T-cell (primary cell): ENCODE measurements at regions not wholly inside any gene's neighbourhood (a gene's known extent, or its start where the extent isn't known, plus 50 kb on each side); places are given as distances from the start of the nearest gene placed in this dataset.

ENCODE experiments used
- ATAC-seq, 4 experiments: fragments of 200-7000 bp in 3 of 4; fragments of 150-1000 bp in 1 of 4; cut with Tn5 transposase; replicated peaks in 1 of 4; 1 replicate in 3 of 4; 2 replicates in 1 of 4; pipeline ENCODE4 v1.10.0; 2021; ENCODE audit warnings: moderate library complexity in 3 of 4, mild to moderate bottlenecking in 2 of 4, moderate number of reproducible peaks in 1 of 4
- CTCF ChIA-PET, 2 donors: fragments of 300-600 bp; sonication (Branson Sonifier 250); formaldehyde crosslinking; loops; one replicate each; lab custom pipeline; 2022; ENCODE audit warnings: antibody characterized with exemption in 2 of 2; lab: Charles Lee
- POLR2A ChIA-PET, 2 donors: fragments of 300-600 bp; sonication (Branson Sonifier 250); formaldehyde crosslinking; loops; one replicate each; lab custom pipeline; 2022; ENCODE audit warnings: antibody characterized with exemption in 2 of 2; lab: Charles Lee
- DNase-seq, 35 experiments: peaks; one replicate each; pipeline versions ENCODE4 v3.0.0 to v3.0.0-alpha.2; 2013 to 2023
- H3K27ac ChIP-seq: one replicate; pipeline ENCODE4 v1.5.1; 2013; ENCODE audit warnings: low read length
- H3K27me3 ChIP-seq, 2 experiments: replicated peaks in 1 of 2; 1 replicate in 1 of 2; 2 replicates in 1 of 2; pipeline versions ENCODE4 v1.6.1 to v1.7.0; 2013; ENCODE audit warnings: low read length in 1 of 2, mixed read lengths in 1 of 2; ENCODE audit not compliant: control insufficient read depth in 2 of 2, insufficient read depth in 2 of 2; ENCODE audit errors: extremely low read depth in 1 of 2
- H3K36me3 ChIP-seq, 2 donors: 1 replicate in 1 of 2; 2 replicates in 1 of 2; pipeline versions ENCODE4 v1.6.1 to v1.7.0; 2013; ENCODE audit warnings: low read length in 1 of 2; ENCODE audit not compliant: control insufficient read depth in 2 of 2, insufficient read depth in 1 of 2; ENCODE audit errors: extremely low read depth in 1 of 2
- H3K4me1 ChIP-seq, 2 experiments: 1 replicate in 1 of 2; 2 replicates in 1 of 2; pipeline versions ENCODE4 v1.6.1 to v1.7.0; 2013; ENCODE audit warnings: low read length in 2 of 2, mixed read lengths in 1 of 2; ENCODE audit not compliant: insufficient read depth in 2 of 2, control insufficient read depth in 1 of 2; ENCODE audit errors: extremely low read depth in 1 of 2
- H3K4me3 ChIP-seq, 2 donors: 1 replicate in 1 of 2; 2 replicates in 1 of 2; pipeline versions ENCODE4 v1.5.1 to v1.7.0; 2013; ENCODE audit warnings: mild to moderate bottlenecking in 2 of 2, low read length in 1 of 2, moderate library complexity in 1 of 2; ENCODE audit not compliant: control insufficient read depth in 1 of 2; ENCODE audit errors: extremely low read depth in 1 of 2
- H3K9me3 ChIP-seq: 2 replicates; pipeline ENCODE4 v1.7.0; 2013
- H3K27ac Mint-ChIP-seq, 2 donors: one replicate each; pipeline ENCODE4 v1.8.0; 2020 to 2021; ENCODE audit warnings: mild to moderate bottlenecking in 2 of 2, mixed read lengths in 2 of 2
- H3K27me3 Mint-ChIP-seq, 2 donors: one replicate each; pipeline ENCODE4 v1.8.0; 2021 to 2022; ENCODE audit warnings: mixed read lengths in 2 of 2
- H3K36me3 Mint-ChIP-seq: one replicate; pipeline ENCODE4 v1.8.0; 2021; ENCODE audit warnings: mixed read lengths
- H3K4me1 Mint-ChIP-seq, 3 donors: one replicate each; pipeline ENCODE4 v1.8.0; 2020 to 2022; ENCODE audit warnings: mixed read lengths in 3 of 3, mild to moderate bottlenecking in 1 of 3
- H3K4me3 Mint-ChIP-seq, 3 donors: one replicate each; pipeline ENCODE4 v1.8.0; 2020 to 2022; ENCODE audit warnings: mild to moderate bottlenecking in 3 of 3, mixed read lengths in 3 of 3, moderate library complexity in 3 of 3
- H3K9me3 Mint-ChIP-seq, 3 donors: one replicate each; pipeline ENCODE4 v1.8.0; 2020 to 2022; ENCODE audit warnings: mixed read lengths in 3 of 3
- WGBS: methylation state at CpG from one replicate; pipeline ENCODE4 v1.1.5; 2013; ENCODE audit warnings: missing lambda C conversion rate; ENCODE audit not compliant: insufficient coverage; 5-methylcytosine and 5-hydroxymethylcytosine counted together

DNA sequence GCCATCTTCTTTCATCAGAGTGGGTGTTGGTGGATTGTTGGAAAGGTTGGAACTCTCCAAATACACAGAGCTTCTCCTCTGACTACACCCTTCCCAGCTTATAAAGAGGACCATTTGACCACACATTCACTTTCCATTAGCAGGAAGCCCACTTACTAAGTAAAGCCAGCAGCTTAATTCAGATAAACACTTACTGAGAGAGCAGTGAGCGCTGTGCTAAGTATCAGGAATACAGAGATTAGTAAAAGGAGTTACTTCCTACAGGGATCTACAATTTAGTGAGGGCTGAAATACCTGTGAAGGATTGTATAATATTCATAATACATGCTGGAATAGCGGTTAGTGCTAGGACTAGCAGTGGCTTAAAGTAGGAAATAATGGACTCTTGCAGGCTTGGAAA, 343.0 kb downstream of the NYAP2 start:
- no peak overlapping the region for H3K27ac ChIP-seq
- H3K4me1 Mint-ChIP-seq, result no peaks in the 10 kb centered on the region
- H3K36me3 ChIP-seq, result no peaks in the 10 kb centered on the region
- H3K4me1 ChIP-seq, result no peaks in the 10 kb centered on the region
- H3K9me3 ChIP-seq, result no peaks in the 10 kb centered on the region
- H3K4me3 Mint-ChIP-seq, result no peak overlapping the region
- H3K27ac Mint-ChIP-seq, result no peak overlapping the region
- ChIA-PET CTCF (no interaction called here), POLR2A (no interaction called here)
- ATAC-seq, result no peak
- H3K4me3 ChIP-seq, result no peak overlapping the region
- peaks cover 0 to 3% (median 0%) of the 10 kb centered on the region in 3 donors for H3K9me3 Mint-ChIP-seq
- no peak for DNase-seq
- peaks cover 0 to 2% of the 10 kb centered on the region in 2 experiments for H3K27me3 ChIP-seq
- peaks cover 0 to 4% of the 10 kb centered on the region in 2 donors for H3K27me3 Mint-ChIP-seq
- no peaks in the 10 kb centered on the region for H3K36me3 Mint-ChIP-seq
- WGBS, result 67% methylated on average over 1 of the region's 2 CpGs

DNA sequence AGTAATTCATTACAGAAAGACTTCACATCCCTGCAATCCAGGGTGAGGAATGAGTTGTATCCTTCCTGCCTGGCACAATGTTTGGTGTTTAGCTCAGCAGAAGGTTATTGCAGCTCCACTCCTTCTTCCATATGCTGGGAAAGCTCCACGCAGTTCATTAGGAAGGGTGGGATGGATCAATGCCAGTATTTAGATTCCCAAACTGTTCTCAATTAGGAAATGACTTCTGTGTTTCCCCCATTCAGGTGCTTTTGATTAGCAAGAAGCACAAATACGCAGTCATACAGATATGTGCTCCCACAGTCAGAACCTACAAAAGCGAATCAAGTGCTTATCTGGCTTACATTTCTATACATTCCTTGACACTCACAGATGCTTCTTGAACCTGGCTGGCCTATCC, 340.6 kb downstream of the NYAP2 start:
- ChIA-PET POLR2A (no interaction called here), CTCF (interaction anchor here in 1 of 2 donors (0.6 kb wide), 1 partner anchor 1272 kb away, joined by 3 read pairs; no protein-coding TSS in a partner anchor)
- ATAC-seq (no peak), DNase-seq (no peak)
- peaks cover 0 to 4% of the 10 kb centered on the region in 2 donors for H3K27me3 Mint-ChIP-seq
- no peak overlapping the region for H3K4me3 Mint-ChIP-seq
- 88% methylated on average over 2 of the region's 3 CpGs for WGBS
- no peaks in the 10 kb centered on the region for H3K9me3 Mint-ChIP-seq
- H3K27ac Mint-ChIP-seq, result no peak overlapping the region
- Histone ChIP-seq H3K4me1 (no peaks in the 10 kb centered on the region), H3K27me3 (peaks cover 0 to 2% of the 10 kb centered on the region in 2 experiments), H3K9me3 (no peaks in the 10 kb centered on the region), H3K36me3 (no peaks in the 10 kb centered on the region), H3K4me3 (no peak overlapping the region), H3K27ac (no peak overlapping the region)
- no peaks in the 10 kb centered on the region for H3K4me1 Mint-ChIP-seq
- no peaks in the 10 kb centered on the region for H3K36me3 Mint-ChIP-seq

DNA sequence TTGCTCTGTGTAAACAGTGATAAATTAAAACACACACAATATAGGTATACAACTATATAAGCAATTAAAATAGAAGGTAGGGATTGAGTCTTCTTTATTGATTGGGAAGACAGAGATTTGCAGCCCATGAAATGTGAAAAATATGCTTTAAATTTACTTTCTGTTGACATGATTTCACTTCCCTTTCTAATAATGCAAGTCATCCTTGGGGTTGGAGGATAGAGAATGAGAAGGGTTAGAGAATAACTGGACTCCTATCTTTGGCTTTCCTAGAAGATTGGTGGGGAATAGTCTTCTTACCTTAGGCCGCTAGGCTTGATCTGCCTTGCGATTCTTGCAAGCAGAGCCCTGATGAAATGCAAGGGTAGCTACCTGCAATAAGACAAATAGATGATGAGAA, 339.8 kb downstream of the NYAP2 start:
- no peak overlapping the region for H3K4me3 ChIP-seq
- ChIA-PET CTCF (no interaction called here), POLR2A (no interaction called here)
- ATAC-seq (no peak), DNase-seq (no peak)
- no peaks in the 10 kb centered on the region for H3K9me3 ChIP-seq
- H3K27me3 Mint-ChIP-seq, result peaks cover 2 to 4% of the 10 kb centered on the region in 2 donors
- H3K4me1 Mint-ChIP-seq, result no peaks in the 10 kb centered on the region
- no peak overlapping the region for H3K4me3 Mint-ChIP-seq
- no peak overlapping the region for H3K27ac ChIP-seq
- H3K27ac Mint-ChIP-seq, result no peak overlapping the region
- no peaks in the 10 kb centered on the region for H3K4me1 ChIP-seq
- WGBS, result no CpG with 5 or more reads among the region's 2 CpGs
- H3K36me3 Mint-ChIP-seq, result no peaks in the 10 kb centered on the region
- peaks cover 0 to 2% of the 10 kb centered on the region in 2 experiments for H3K27me3 ChIP-seq
- H3K9me3 Mint-ChIP-seq, result no peaks in the 10 kb centered on the region
- H3K36me3 ChIP-seq, result no peaks in the 10 kb centered on the region

DNA sequence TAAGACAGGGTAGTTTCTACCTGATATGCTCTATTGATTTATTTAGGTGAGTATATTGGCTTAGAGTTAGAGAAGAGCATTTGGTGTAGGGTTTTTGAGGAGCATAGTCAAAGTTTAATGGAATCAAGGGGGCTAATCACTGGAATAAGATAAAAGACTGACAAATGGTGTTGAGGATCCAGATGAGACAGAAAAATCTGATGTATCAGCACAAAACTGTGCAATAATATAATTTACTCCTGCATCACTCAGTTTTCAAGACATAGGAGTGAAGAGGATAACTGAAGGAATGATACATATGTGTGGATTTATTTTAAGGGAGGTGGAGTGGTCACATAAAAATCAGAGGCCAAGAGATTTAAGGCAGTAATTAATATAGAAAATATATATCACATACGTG, 339.2 kb downstream of the NYAP2 start:
- Mint-ChIP-seq H3K4me1 (no peaks in the 10 kb centered on the region), H3K9me3 (no peaks in the 10 kb centered on the region), H3K36me3 (no peaks in the 10 kb centered on the region), H3K27me3 (peaks cover 5 to 6% of the 10 kb centered on the region in 2 donors), H3K4me3 (no peak overlapping the region), H3K27ac (no peak overlapping the region)
- DNase-seq (no peak), ATAC-seq (no peak)
- H3K9me3 ChIP-seq, result no peaks in the 10 kb centered on the region
- ChIA-PET POLR2A (no interaction called here), CTCF (no interaction called here)
- H3K36me3 ChIP-seq, result no peaks in the 10 kb centered on the region
- no peak overlapping the region for H3K4me3 ChIP-seq
- no peak overlapping the region for H3K27ac ChIP-seq
- H3K27me3 ChIP-seq, result peaks cover 0 to 2% of the 10 kb centered on the region in 2 experiments
- no CpG with 5 or more reads among the region's 1 CpG for WGBS
- no peaks in the 10 kb centered on the region for H3K4me1 ChIP-seq

DNA sequence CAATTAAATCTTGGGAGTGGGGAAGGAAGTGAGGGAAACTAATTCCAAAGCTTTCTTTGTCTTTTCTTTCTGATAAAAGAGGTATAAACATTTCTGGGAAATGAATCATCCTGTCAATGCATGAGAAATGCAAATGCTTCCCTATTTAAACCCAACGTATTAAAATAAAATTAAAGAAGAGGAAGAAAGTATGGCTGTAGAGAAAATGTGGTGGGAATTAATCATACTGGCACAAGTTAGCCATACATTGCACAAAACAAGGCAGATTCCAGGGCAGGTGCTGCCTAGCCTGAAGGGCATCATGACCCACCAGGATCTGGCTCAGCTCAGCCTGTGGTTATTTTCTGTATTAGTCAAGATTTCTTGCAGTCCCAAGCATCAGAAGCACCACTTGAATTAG, 338.0 kb downstream of the NYAP2 start:
- H3K36me3 ChIP-seq, result no peaks in the 10 kb centered on the region
- WGBS, result no CpG with 5 or more reads among the region's 1 CpG
- no peaks in the 10 kb centered on the region for H3K4me1 Mint-ChIP-seq
- no peak overlapping the region for H3K27ac ChIP-seq
- CTCF ChIA-PET, result no interaction called here
- no peak overlapping the region for H3K4me3 Mint-ChIP-seq
- no peak overlapping the region for H3K4me3 ChIP-seq
- DNase-seq (no peak), ATAC-seq (no peak)
- peaks cover 8 to 10% of the 10 kb centered on the region in 2 donors for H3K27me3 Mint-ChIP-seq
- H3K9me3 ChIP-seq, result no peaks in the 10 kb centered on the region
- peaks cover 0 to 2% of the 10 kb centered on the region in 2 experiments for H3K27me3 ChIP-seq
- no peaks in the 10 kb centered on the region for H3K4me1 ChIP-seq
- H3K27ac Mint-ChIP-seq, result no peak overlapping the region
- no peaks in the 10 kb centered on the region for H3K36me3 Mint-ChIP-seq
- H3K9me3 Mint-ChIP-seq, result no peaks in the 10 kb centered on the region
- POLR2A ChIA-PET, result no interaction called here

DNA sequence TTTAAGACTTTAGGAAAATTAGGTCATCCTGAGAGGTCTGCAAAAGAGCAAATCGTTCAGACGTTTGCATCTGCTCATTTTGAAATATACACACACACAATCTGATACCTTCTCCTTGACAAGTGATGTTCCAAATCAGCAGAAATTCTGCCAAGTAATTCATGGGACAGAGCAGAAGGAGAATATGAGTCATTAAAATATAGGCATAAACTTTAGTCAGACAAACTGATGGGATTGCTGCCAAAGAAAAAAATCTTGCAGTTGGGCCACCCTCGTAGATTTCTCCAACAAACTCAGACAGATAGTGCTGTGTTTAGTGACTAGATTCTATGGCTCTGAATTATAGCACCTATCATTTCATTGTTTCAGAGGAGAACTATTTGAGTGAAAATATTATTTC, 336.3 kb downstream of the NYAP2 start:
- ATAC-seq (no peak), DNase-seq (no peak)
- Mint-ChIP-seq H3K9me3 (no peaks in the 10 kb centered on the region), H3K4me3 (no peak overlapping the region), H3K36me3 (no peaks in the 10 kb centered on the region), H3K27me3 (peaks cover 6 to 8% of the 10 kb centered on the region in 2 donors), H3K27ac (no peak overlapping the region), H3K4me1 (no peaks in the 10 kb centered on the region)
- Histone ChIP-seq H3K4me1 (no peaks in the 10 kb centered on the region), H3K27ac (no peak overlapping the region), H3K36me3 (no peaks in the 10 kb centered on the region), H3K4me3 (no peak overlapping the region), H3K9me3 (no peaks in the 10 kb centered on the region), H3K27me3 (no peaks in the 10 kb centered on the region)
- POLR2A ChIA-PET, result no interaction called here
- no CpG with 5 or more reads among the region's 3 CpGs for WGBS
- CTCF ChIA-PET, result no interaction called here

DNA sequence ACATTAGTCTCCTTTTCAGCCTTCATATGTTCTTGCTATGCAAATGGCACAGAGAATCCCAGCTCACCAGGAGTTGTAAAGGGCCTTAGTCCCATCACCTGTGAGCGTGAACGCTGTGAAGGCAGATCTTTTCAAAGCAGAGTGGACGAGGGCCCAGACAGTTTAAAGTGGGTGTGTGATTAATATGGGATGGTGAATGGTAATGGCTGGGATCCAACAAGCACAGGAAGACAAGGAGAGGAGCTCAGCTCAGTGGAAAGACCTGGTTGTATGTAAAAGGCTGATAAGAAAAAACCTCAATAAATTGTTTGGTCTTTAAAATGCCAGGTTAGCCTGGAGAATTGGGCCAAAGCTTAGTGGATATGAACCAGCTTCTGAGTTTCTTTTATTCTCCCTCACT, 326.2 kb downstream of the NYAP2 start:
- ATAC-seq (no peak), DNase-seq (no peak)
- WGBS, result 38% methylated on average over 2 of the region's 3 CpGs
- no peaks in the 10 kb centered on the region for H3K36me3 ChIP-seq
- no peak overlapping the region for H3K4me3 ChIP-seq
- H3K4me1 ChIP-seq, result no peaks in the 10 kb centered on the region
- H3K9me3 Mint-ChIP-seq, result peaks cover 0 to 3% (median 0%) of the 10 kb centered on the region in 3 donors
- peaks cover 2 to 17% of the 10 kb centered on the region in 2 donors for H3K27me3 Mint-ChIP-seq
- CTCF ChIA-PET, result no interaction called here
- no peaks in the 10 kb centered on the region for H3K27me3 ChIP-seq
- H3K27ac ChIP-seq, result no peak overlapping the region
- no peak overlapping the region for H3K4me3 Mint-ChIP-seq
- POLR2A ChIA-PET, result no interaction called here
- no peaks in the 10 kb centered on the region for H3K36me3 Mint-ChIP-seq
- H3K9me3 ChIP-seq, result no peaks in the 10 kb centered on the region
- H3K27ac Mint-ChIP-seq, result no peak overlapping the region
- H3K4me1 Mint-ChIP-seq, result no peaks in the 10 kb centered on the region
